ENCODE measurements at regions not wholly inside any gene's neighbourhood (a gene's known extent, or its start where the extent isn't known, plus 50 kb on each side); places are given as distances from the start of the nearest gene placed in this dataset.

DNA sequence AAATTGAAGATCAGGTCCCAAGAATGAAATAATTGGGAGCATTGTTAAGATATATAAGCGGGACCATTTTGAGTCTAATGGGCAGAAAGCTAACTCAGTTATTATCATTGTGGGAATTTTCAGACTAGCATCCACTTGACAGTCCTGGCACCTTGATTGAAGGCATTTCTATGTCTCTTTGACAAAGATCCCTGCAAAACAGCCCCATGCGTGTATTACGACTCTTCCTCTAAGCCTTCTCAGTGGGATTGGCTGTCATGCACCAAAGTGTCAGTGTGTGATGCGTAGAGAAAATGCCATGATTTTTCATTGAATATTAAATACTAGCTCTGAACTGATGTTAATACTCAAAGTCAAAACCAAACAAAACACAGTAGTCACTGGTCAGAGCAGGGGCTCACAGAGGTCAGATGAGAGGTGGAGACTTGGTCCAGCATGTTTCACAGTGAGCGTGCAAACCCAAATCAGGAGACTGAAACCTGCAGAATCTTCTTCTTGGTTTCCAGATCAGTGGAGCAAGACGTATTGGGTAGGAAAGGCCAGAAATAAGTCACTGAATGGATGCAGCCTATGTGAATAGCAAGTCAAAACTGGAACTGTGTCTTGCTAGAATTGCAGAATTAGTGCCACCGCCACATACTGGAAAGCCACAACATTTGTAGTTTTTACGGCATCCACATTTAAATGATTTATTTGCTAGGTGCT is 303.6 kb upstream of the AKR1E2 start:
- no peak for DNase-seq

DNA sequence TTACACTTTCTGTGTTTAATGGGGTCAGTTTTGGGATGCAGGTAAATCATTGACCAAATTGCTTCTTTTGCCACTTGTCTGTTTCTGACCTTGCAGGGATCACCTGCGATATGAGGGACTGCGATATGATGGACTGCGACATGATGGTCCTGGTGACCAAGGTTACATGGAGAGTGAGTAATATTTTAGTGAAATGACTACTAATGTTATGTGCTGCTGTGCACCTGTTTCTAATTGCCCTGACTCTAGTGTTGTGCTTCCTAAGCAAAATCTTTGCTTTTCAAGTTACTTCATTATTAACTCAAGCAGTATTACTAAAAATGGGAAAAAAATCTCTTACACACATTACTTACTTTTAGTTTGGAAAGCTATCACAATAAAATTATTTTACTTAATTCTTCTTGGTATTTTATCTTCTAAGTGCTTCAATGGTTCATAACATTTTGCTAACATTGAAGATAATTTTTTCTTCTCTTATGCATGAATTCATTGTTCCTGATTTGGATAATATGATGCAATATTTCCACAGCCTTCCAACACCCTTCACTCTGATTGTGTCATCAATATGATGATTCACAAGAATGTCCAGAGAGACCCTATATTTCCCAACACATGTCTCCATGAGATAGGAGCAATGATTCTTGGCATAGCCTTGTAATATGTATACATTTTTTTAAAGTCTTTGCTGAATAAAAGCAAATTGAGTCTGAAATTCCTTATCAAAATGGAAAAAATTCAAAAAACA is 306.2 kb upstream of the AKR1E2 start:
- no peak for DNase-seq

DNA sequence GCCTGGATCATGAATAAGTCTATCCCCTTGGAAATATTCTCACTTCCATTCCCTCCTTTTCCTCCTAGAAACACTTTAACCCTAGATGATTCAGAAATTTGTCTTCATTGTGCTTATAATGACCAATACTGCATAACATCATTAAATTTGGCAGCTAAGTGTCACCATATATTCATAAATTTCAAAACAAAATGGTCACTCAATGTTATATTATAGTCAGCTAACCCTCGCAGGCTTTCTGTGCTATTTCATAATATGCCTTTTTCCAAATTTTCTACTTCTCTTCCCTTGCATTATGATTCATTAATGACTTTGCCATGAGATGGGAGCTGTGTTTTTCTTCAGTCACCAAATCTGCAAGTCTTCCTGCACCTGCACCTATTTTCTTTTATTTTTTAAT is 308.3 kb upstream of the AKR1E2 start:
- DNase-seq = no peak

DNA sequence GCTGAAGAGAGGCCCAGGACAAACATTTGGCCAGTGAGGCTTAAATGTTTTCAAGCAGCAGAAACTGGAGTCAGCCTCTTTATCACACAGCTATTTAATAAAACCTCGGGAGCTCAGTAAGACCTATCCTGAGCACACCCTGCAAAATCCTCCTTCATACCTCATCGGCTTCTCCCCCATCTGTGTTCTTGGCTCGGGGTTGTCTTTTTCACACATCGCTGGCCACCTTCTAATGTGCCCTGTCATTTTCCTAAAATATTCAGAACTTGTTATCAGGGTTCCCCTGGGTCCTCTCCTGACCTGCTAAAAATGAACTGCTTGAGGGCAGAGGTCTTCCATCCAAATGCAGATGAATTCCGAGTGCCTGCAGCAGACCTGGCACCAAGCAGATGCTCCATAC is 310.3 kb upstream of the AKR1E2 start:
- DNase-seq = no peak

DNA sequence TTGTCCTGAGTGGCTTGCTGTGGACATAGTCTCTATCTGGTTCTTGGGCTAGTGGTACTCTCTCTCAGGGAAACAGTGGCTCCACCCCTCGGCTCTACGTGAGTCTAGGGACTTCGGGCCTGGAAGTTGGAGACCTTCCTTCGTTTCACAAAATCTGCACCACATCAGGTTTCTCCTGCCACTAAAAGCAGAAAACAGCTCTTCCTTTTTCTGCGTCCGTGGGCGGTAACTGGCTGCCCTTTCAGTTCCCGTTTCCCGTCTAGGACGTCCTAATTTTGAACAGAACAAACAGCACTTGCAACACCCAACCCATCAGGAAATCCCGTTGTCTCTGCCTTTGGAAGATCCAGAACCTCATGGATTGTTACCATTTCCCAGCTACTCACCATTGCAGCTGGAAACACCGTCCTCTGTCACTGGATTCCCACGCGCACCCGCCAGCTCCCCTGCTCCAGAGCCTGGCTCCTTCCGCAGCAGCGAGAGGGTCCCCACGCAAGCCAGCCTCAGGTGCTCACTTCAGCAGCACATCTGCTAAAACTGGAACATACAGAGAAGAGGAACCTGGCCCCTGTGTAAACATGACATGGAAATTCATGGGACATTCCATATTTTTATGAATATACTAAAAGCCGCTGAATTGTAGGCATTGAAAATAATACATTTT is 311.4 kb upstream of the AKR1E2 start:
- DNase-seq = no peak

DNA sequence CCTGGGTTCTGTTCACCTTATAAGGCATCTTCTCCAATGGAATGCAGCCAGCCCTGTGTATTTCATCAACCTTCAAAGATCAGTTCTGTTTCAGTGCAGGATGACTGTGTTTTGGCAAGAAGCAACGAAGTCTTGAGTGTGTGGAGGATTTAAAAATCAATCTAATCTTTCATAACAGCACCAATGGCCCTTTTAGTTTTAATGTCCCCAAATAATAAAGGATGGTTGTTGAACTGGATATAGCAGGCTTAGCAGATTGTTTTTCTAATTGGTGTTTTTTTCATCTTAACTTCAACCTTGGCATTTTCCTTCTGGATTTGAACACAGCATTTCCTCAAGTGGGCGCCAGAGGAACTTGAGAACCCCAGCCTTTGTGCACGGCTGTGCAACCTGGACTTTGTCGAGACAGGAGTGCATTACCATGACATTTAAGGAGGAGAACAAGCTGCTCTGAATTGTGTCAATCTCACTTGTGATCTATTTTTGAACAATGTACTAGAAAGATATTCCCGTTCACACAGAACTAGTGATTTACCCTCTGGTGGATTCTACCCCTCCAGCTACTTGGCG is 313.3 kb upstream of the AKR1E2 start:
- DNase-seq = no peak

DNA sequence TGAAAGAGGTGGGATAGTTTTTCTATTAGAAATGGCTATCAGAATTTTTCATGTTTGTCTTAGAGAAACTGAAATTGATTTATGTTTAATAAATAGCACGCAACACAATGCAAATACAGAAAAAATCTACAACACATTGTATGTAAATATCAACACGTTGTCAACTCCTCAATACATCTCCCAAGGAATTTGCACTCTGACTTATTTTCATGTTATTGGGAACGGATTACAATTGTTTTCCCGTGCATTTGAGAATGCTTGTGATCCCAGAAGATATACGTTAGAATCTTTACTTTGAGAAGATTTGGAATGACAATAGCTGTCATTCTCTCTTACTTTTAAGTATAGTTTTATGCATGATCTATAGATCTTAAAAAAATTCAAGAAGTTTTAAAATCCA is 313.8 kb upstream of the AKR1E2 start:
- no peak for DNase-seq

DNA sequence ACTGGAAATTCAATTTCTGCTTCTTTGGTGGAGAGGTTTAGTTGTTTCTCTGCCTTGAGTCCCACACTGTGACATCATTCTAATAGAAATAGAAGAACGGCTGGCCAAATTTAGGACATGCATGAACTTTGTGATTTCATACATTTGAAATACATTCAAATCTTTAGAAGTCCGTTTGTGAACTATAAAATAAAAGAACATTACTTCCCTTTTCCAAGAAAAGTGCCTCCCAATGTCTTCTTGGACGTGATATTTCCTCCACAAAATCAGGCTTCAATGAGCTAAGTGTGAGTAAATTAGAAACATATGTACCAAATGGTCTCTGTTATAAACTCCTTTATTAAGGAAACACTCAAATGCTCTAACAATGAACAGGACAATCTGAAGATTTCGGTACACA is 314.5 kb upstream of the AKR1E2 start:
- no peak for DNase-seq

DNA sequence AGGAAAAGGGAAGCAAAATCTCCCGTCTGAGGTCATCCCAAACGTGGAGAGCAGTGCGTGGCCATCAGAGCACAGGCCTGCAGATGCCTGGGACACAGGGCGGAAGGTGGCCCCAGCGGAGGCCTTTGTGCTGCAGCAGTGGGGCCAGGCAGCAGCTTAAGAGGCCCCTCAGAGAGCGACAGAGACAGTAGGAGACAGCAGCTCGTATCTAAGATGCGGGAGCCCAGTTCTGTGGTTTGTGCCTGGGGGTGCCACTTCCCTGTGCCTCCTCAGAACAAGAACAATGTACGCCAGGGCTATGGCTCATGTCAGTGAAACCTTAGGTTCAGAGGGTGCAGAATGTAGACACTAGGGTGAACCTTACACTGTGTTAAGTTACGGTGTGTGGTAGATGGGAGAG is 316.6 kb upstream of the AKR1E2 start:
- DNase-seq = no peak

DNA sequence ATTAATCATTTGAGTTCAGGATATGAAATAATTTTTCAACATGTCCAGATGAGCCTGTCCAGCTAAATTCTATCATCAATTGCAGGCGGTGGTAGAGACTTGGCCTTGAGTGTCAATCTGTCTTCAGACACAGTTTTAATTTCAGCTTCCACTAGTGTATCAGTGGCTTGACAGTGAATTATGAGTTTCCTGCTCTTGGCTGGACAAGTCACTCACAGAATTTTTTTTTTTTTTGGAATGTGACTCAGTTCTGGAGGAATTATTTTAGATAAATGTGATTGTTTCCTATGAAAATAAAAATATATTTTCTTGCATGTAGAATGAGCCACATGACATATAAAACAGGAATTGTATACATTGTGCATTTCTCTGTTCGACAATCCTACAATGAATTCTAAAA is 319.9 kb upstream of the AKR1E2 start:
- no peak for DNase-seq

DNA sequence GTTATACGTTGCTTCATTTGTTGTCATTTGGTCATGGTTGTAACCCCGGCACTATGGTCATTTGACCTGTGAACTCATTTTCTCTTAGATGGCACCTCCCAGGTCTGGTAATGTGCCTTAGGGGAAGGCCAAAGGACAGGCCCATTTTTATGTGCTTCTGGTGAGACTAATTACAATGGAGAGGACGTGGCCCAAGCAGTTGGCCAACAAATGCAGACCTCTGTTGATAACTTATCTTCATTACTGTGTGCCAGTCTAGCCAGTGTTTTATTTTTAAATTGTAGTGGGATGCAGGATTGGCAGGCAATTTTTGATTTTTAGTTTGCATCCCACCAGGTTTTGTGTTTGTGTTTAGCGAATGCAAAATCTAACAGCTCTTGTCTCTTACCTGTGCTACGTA is 321.5 kb upstream of the AKR1E2 start:
- no peak for DNase-seq

DNA sequence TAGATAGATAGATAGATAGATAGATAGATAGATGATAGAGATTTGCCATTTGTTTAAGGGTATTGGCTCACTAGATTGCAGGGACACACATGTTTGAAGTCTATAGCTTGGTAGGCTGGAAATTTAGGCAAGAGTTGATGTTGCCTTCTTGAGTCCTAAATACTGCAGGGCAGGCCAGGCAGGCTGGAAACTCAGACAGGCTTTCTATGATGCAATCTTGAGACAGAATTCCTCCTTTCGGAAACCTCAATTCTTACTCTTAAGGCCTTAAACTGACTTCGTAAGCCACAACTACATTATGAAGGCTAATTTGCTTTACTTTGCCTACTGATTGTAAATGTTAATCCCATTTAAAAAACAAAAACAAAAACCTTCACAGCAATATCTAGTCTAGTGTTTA is 322.9 kb upstream of the AKR1E2 start:
- DNase-seq = no peak

DNA sequence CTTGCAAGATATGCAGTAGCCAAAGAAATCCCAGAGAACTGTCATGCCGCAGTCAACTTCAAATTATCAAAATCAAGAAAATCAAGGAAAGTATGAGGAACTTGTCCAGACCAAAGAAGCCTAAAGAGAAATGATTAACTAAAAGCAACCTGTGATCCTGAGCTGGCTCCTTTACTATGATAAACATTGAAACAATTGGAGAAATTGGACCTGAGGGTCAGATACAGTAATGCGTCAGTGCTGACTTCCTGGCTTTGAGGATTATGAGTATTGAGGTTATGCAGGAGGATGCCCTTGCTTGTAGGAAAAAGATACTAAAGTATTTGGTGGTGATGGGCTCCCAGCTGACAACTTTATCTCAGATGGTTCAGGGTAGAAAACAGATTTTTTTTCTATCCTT is 324.7 kb upstream of the AKR1E2 start:
- DNase-seq = no peak

DNA sequence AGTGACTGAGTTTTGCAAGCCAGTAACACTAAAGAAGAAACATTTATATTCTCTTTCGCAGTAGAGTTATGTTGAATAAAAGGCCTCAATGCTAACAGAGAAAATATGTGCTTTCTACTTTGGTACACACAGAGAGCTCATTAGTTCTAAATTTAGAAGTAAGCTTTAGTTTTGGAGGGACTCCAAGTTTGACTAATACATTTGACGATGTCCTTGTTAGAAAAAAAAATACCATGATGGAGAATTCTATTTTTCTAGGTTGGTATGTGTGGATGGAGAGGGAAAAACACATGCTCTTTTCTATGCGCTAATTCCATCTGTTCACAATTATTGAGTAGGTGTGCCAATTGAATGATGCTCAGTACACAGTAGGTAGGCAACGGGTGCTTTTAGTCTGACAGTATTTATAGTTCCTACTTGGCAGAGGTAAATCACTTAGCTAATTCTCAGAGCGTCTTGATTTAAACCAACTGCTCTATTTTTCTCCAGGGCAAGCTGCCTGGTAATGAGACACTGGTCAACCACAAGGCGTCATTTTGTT is 327.2 kb upstream of the AKR1E2 start:
- DNase-seq = no peak

DNA sequence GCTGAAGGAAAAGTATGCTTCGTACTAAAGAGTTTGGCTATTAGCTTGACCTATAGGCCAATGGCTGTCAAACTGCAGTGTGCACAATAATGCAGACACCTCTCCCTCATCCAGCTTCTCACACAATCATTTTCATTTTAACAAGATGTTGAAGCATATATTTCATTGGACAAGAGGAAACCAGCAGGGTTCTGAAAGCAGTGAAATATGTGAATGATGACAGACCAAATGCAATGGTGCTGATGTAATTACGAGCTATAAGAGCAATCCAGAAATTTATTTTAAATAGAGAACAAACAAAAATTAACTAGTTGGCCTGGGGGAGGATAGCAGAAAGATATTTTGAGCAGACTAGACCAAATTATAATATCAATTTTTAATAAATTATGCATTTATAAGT is 331.5 kb upstream of the AKR1E2 start:
- no peak for DNase-seq

DNA sequence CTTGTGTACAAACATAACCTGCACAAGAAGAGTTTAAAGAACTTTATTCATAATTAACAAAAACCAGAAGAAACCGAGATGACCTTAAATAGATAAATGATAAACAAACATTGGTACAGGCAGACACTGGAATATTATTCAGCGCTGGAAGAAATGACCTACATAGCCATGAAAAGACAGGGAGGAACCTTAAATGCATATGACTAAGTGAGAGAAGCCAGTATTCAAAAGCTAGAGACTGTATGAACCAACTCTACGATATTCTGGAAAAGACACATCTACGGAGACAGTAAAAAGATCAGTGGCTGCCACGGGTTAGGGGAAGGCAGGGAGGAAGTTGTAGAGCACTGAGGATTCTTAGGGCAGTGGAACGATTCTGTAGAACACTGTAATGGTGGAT is 333.8 kb upstream of the AKR1E2 start:
- no peak for DNase-seq

DNA sequence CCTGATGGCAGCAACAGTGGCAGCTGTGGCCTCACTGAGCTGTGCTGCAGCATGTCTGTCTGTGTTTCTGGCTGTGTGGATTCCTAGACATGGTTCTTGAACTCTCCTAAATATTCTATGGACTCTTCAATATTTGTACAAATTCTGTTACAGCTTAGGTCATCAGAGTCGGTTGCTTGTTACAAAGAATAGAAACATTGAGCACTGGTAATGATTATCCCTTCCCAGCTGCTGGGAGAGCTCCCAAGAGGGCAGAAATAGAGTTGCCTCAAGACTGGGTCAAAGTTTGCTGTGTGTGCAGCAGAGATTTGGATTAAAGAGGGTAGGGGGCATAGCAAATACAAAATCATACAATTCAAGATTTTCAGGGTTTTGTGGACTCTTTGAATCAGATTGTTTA is 337.1 kb upstream of the AKR1E2 start:
- DNase-seq = no peak

DNA sequence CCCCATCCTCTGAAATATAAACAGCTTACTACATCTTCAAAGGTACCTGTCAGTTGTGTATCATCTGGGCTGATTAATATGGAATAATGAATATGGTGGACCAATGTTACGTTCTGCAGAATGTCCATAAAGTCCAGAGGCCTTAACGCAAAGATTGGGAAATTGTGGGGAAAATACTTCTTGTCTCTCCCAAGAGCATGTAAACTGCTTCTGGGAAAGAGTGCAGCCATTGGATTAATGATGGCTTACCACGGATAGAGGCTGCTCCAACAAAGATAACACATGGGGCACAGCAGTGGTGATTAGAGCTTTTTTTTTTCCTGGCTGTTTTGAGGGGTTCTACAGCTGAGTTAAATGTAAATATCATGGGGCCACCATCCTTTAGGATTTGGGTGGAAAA is 340.4 kb upstream of the AKR1E2 start:
- DNase-seq = no peak

DNA sequence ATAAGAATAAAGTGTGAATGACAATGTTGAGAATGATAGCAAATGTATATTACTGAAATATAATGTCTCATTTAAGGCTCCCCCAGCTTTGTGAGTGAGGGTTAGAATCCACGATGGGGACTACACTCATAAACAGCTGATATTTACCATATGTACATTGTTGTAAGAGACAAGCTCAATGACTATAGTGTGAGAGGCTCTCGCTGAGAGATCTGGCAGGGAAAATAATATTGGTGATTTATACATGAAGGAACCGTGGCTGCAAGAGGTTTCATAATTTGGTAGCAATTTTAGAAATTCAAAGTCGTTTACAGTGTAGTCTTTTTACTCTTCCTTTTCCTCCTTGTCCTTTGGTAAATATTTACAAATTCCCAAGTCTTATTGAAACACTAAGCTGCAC is 342.2 kb upstream of the AKR1E2 start:
- no peak for DNase-seq

DNA sequence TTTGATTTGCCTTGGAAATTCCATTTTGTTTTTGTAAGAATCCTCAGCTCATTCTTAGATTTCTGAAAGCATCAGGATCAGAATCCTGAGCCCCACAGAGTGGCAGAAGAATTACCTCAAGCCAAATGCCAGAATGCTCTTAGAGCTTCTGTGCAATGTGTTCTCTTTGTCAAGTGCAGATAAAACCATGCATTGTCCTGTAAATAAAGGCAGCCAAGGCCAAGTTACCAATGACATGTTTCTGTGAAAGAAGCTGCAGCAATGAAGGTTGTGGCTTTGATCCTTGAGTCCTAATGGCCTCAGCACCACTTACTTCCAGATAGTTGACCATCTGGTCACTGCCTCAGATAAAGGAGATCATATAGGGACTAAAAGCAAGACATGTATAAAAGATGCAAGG is 343.3 kb upstream of the AKR1E2 start:
- DNase-seq = no peak

DNA sequence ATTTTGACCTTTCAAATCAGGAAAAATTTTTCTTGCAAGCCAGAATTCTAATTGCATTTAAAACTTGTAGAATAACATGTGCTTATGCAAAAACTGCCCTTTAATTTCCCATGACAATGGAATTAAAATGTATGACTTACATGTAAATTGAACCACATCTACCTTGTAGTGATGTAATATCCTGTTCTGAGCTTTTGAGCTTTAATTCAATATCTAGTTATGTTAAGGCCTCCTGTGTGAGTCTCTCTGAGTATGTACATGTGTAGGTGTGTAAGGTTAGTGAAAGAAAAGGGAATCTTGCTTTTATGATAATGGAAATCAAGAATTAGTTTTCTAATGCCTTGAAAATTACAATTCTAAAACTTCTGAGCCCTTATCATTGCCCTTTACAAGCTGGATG is 344.8 kb upstream of the AKR1E2 start:
- DNase-seq = no peak

DNA sequence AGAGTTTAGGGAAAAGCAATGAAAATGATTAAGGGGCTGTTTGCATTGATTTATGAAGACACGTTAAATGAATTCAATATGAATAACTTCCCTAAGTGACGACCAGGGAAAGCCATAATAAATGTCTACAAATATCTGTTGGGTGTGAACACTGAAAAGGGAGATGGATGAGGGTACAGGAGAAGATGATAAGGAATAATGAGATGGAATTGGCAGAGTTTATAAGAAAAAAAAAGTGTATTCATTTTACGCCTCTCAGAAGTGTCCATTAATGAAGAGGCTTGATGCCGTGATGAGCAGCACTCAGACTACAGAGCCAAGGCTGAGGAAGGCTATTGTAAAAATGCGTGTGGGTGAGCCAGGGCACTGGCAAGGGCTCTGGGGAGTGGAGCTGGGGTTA is 346.7 kb upstream of the AKR1E2 start:
- DNase-seq = no peak

DNA sequence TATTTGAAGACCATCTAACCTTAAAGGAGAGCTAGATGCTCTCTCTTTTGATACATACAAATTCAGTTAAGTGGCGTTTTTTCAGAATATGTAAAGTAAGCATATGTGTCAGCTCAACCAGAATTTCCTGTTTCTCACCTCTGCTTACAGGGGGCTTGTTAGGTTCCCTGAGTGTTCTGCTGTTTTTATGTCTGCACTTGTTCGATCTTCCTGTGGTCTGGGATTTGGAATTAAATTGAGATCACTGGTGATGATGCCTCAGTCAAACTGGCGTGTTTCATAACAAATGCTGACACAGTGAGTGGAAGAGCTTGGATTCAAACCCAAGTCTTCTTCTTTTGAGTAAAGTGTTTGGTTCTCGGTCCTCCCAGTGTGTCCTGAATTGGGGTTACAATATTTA is 348.3 kb upstream of the AKR1E2 start:
- DNase-seq = no peak

Data from NK-92 treated with Interleukin-12 subunit alpha and Interleukin-12 subunit beta, amount 100 ng/mL, for 24 hours (cell line).